Endodermal cell (in vitro differentiated cells): ENCODE measurements at regions not wholly inside any gene's neighbourhood (a gene's known extent, or its start where the extent isn't known, plus 50 kb on each side); places are given as distances from the start of the nearest gene placed in this dataset.

Experiments used
- DNase-seq: peaks from one replicate; pipeline ENCODE4 v3.0.0-alpha.2; 2017
- H3K27ac ChIP-seq: 2 replicates; pipeline ENCODE4 v1.5.1; 2013; ENCODE audit warnings: mild to moderate bottlenecking, low read depth, low read length, moderate library complexity
- H3K27me3 ChIP-seq: 2 replicates; pipeline ENCODE4 v1.6.1; 2013; ENCODE audit warnings: mild to moderate bottlenecking, low read length, moderate library complexity; ENCODE audit not compliant: insufficient read depth, control insufficient read depth, poor library complexity, severe bottlenecking
- H3K36me3 ChIP-seq: 2 replicates; pipeline ENCODE4 v1.7.0; 2013; ENCODE audit warnings: mild to moderate bottlenecking, low read length, moderate library complexity; ENCODE audit not compliant: control insufficient read depth, insufficient read depth
- H3K4me1 ChIP-seq: one replicate; pipeline ENCODE4 v1.7.0; 2013; ENCODE audit warnings: low read length; ENCODE audit not compliant: control insufficient read depth, insufficient read depth
- H3K4me3 ChIP-seq: 2 replicates; pipeline ENCODE4 v1.5.1; 2013; ENCODE audit warnings: mild to moderate bottlenecking, low read length, moderate library complexity
- H3K9ac ChIP-seq: 2 replicates; pipeline ENCODE4 v1.6.1; 2013; ENCODE audit warnings: mild to moderate bottlenecking, low read length, moderate library complexity; ENCODE audit not compliant: poor library complexity, severe bottlenecking; ENCODE audit errors: extremely low read depth
- H3K9me3 ChIP-seq: 2 replicates; pipeline ENCODE4 v1.6.1; 2013; ENCODE audit warnings: mild to moderate bottlenecking, low read length, moderate library complexity; ENCODE audit not compliant: control insufficient read depth
- H3K27ac Mint-ChIP-seq: 2 replicates; pipeline ENCODE4 v1.8.0; 2020; ENCODE audit warnings: mixed read lengths
- H3K27me3 Mint-ChIP-seq: 2 replicates; pipeline ENCODE4 v1.8.0; 2021; ENCODE audit warnings: mild to moderate bottlenecking, mixed read lengths; ENCODE audit not compliant: insufficient read depth
- H3K36me3 Mint-ChIP-seq: 2 replicates; pipeline ENCODE4 v1.8.0; 2020; ENCODE audit warnings: low read depth, mixed read lengths
- H3K4me1 Mint-ChIP-seq: 2 replicates; pipeline ENCODE4 v1.8.0; 2020; ENCODE audit warnings: mixed read lengths
- H3K4me3 Mint-ChIP-seq: 2 replicates; pipeline ENCODE4 v1.8.0; 2020; ENCODE audit warnings: mild to moderate bottlenecking, moderate library complexity, mixed read lengths
- H3K9me3 Mint-ChIP-seq: 2 replicates; pipeline ENCODE4 v1.8.0; 2020; ENCODE audit warnings: mild to moderate bottlenecking, mixed read lengths
- CTCF ChIP-seq: fragments of 200-600 bp; sonication (generic); conservative IDR thresholded peaks from 2 replicates; pipeline ENCODE4 v1.5.0; 2021; ENCODE audit warnings: antibody characterized with exemption, mild to moderate bottlenecking
- WGBS, 2 experiments: methylation state at CpG; one replicate each; pipeline versions ENCODE4 v1.1.5 to v1.1.7; 2013; ENCODE audit warnings: missing lambda C conversion rate in 2 of 2, mixed read lengths in 1 of 2; ENCODE audit not compliant: insufficient coverage in 1 of 2, insufficient read length in 1 of 2; 5-methylcytosine and 5-hydroxymethylcytosine counted together

GRCh38 chr2:122512091-122512490 is 756.6 kb downstream of the TSN start:
- Histone ChIP-seq H3K4me3 (no peak overlapping the region), H3K9ac (no peak overlapping the region), H3K27ac (no peak overlapping the region), H3K9me3 (no peaks in the 10 kb centered on the region), H3K4me1 (peaks cover 6% of the 10 kb centered on the region), H3K36me3 (no peaks in the 10 kb centered on the region), H3K27me3 (no peaks in the 10 kb centered on the region)
- Mint-ChIP-seq H3K9me3 (peaks cover 9% of the 10 kb centered on the region), H3K4me3 (no peak overlapping the region), H3K36me3 (no peaks in the 10 kb centered on the region), H3K27me3 (no peaks in the 10 kb centered on the region), H3K4me1 (peaks cover 19% of the 10 kb centered on the region), H3K27ac (no peak overlapping the region)
- WGBS, 2 experiments = 92 to 100% methylated on average over 1 of the region's 1 CpG
- no peak for TF ChIP-seq CTCF
- no peak for DNase-seq

GRCh38 chr2:122514451-122514996 is 759.1 kb downstream of the TSN start:
- no peak for TF ChIP-seq CTCF
- WGBS, 2 experiments = 88 to 100% methylated on average over 4 to 7 of the region's 7 CpGs
- Histone ChIP-seq H3K27ac (no peak overlapping the region), H3K9ac (no peak overlapping the region), H3K4me3 (no peak overlapping the region), H3K27me3 (no peaks in the 10 kb centered on the region), H3K4me1 (peaks cover 6% of the 10 kb centered on the region), H3K9me3 (peaks cover 23% of the 10 kb centered on the region), H3K36me3 (no peaks in the 10 kb centered on the region)
- DNase-seq = no peak
- peaks cover 14% of the 10 kb centered on the region for H3K9me3 Mint-ChIP-seq
- no peaks in the 10 kb centered on the region for H3K36me3 Mint-ChIP-seq
- no peak overlapping the region for H3K27ac Mint-ChIP-seq
- H3K27me3 Mint-ChIP-seq = no peaks in the 10 kb centered on the region
- H3K4me3 Mint-ChIP-seq = no peak overlapping the region
- H3K4me1 Mint-ChIP-seq = peaks cover 25% of the 10 kb centered on the region

- Histone ChIP-seq H3K27ac (no peak overlapping the region), H3K4me3 (peak overlapping the region; percentile 36), H3K9ac (no peak overlapping the region), H3K27me3 (no peaks in the 10 kb centered on the region), H3K4me1 (peaks cover 6% of the 10 kb centered on the region), H3K36me3 (no peaks in the 10 kb centered on the region), H3K9me3 (peaks cover 34% of the 10 kb centered on the region)
- H3K9me3 Mint-ChIP-seq = peaks cover 18% of the 10 kb centered on the region
- no peak overlapping the region for H3K4me3 Mint-ChIP-seq
- no peak for TF ChIP-seq CTCF
- DNase-seq = no peak
- no peaks in the 10 kb centered on the region for H3K27me3 Mint-ChIP-seq
- H3K4me1 Mint-ChIP-seq = peaks cover 25% of the 10 kb centered on the region
- H3K36me3 Mint-ChIP-seq = no peaks in the 10 kb centered on the region
- H3K27ac Mint-ChIP-seq = peak overlapping the region; percentile 78
- 48 to 54% methylated on average over 3 to 5 of the region's 5 CpGs for WGBS, 2 experiments
Measured at GRCh38 chr2:122515731-122516290, 760.4 kb downstream of the TSN start.
